ENCODE measurements at regions not wholly inside any gene's neighbourhood (a gene's known extent, or its start where the extent isn't known, plus 50 kb on each side); places are given as distances from the start of the nearest gene placed in this dataset.

DNA sequence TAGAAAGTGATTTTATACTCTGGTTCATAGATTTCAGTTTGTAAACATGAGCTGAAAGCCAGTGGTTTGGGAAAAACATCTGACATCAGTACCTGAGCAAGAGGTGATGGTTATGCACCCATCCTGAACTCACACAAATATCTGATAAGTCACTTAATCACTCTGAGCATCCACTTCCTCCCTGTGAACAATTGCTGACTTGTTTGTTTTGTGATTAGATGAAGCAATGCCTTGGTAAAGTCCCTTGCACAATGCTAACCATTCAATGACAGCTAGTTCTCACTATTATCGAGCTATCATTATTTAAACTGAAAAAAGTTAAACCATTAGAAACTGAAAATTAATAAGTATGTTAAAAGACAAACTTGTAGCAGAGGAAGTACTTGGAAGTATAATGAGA lies 303.0 kb downstream of the PLOD2 start:
- TF ChIP-seq, protein P1, sequence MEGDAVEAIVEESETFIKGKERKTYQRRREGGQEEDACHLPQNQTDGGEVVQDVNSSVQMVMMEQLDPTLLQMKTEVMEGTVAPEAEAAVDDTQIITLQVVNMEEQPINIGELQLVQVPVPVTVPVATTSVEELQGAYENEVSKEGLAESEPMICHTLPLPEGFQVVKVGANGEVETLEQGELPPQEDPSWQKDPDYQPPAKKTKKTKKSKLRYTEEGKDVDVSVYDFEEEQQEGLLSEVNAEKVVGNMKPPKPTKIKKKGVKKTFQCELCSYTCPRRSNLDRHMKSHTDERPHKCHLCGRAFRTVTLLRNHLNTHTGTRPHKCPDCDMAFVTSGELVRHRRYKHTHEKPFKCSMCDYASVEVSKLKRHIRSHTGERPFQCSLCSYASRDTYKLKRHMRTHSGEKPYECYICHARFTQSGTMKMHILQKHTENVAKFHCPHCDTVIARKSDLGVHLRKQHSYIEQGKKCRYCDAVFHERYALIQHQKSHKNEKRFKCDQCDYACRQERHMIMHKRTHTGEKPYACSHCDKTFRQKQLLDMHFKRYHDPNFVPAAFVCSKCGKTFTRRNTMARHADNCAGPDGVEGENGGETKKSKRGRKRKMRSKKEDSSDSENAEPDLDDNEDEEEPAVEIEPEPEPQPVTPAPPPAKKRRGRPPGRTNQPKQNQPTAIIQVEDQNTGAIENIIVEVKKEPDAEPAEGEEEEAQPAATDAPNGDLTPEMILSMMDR (conservative IDR thresholded peaks at IDR 0.05 in 1 of 2, IDR thresholded peaks at IDR 0.05 in 1 of 2; ENCODE audit: extremely low read depth in 1 of 2, insufficient read depth in 1 of 2, low read depth in 1 of 2, low read length in 2 of 2), result no peak
- no peak for TF ChIP-seq EZH2 (IDR thresholded peaks at IDR 0.05; ENCODE audit: borderline replicate concordance, low read length)
